IPS DF 19.7 (cell line): ENCODE measurements at regions not wholly inside any gene's neighbourhood (a gene's known extent, or its start where the extent isn't known, plus 50 kb on each side); places are given as distances from the start of the nearest gene placed in this dataset.
"Not testable (repeated sequence)": the region's sequence is repeated elsewhere in the genome, so short reads cannot be mapped to it uniquely, and the experiment has no call there.

ENCODE experiments used
- DNase-seq: peaks from one replicate; pipeline ENCODE4 v3.0.0-alpha.2; 2013; ENCODE audit warnings: low read depth, low spot score

GRCh38 chr5:101662263-101662662, 633.8 kb downstream of the SLCO4C1 start:
- no peak for DNase-seq

GRCh38 chr5:101658433-101658832, 637.7 kb downstream of the SLCO4C1 start:
- DNase-seq: no peak

GRCh38 chr5:101653996-101654395, 642.1 kb downstream of the SLCO4C1 start:
- no peak for DNase-seq

GRCh38 chr5:101647861-101648260, 648.2 kb downstream of the SLCO4C1 start:
- no peak for DNase-seq

GRCh38 chr5:101643794-101644193, 652.3 kb downstream of the SLCO4C1 start:
- DNase-seq: no peak

GRCh38 chr5:101637599-101637998, 658.5 kb downstream of the SLCO4C1 start:
- no peak for DNase-seq

- not testable (repeated sequence) for DNase-seq
Observed at GRCh38 chr5:101627770-101628169, 668.3 kb downstream of the SLCO4C1 start.

- peak; percentile 40 for DNase-seq
Observed at GRCh38 chr5:101626572-101626971, 669.5 kb downstream of the SLCO4C1 start.

- no peak for DNase-seq
Observed at GRCh38 chr5:101611039-101611438, 685.0 kb downstream of the SLCO4C1 start.

- DNase-seq: no peak
Observed at GRCh38 chr5:101608322-101608721, 687.8 kb downstream of the SLCO4C1 start.

- no peak for DNase-seq
Observed at GRCh38 chr5:101605700-101606099, 690.4 kb downstream of the SLCO4C1 start.

- DNase-seq: no peak
Observed at GRCh38 chr5:101600614-101601013, 695.5 kb downstream of the SLCO4C1 start.

GRCh38 chr5:101590384-101590783, 687.3 kb upstream of the ST8SIA4 start:
- DNase-seq: peak; percentile 15

- DNase-seq: no peak
Observed at GRCh38 chr5:101585366-101585765, 682.3 kb upstream of the ST8SIA4 start.

GRCh38 chr5:101580591-101580990, 677.5 kb upstream of the ST8SIA4 start:
- DNase-seq: no peak

- no peak for DNase-seq
Observed at GRCh38 chr5:101574017-101574416, 670.9 kb upstream of the ST8SIA4 start.

- DNase-seq: peak; percentile 7
Observed at GRCh38 chr5:101561018-101561417, 657.9 kb upstream of the ST8SIA4 start.

GRCh38 chr5:101543780-101544179, 640.7 kb upstream of the ST8SIA4 start:
- no peak for DNase-seq

GRCh38 chr5:101539315-101539714, 636.2 kb upstream of the ST8SIA4 start:
- no peak for DNase-seq

- no peak for DNase-seq
Observed at GRCh38 chr5:101535626-101536025, 632.5 kb upstream of the ST8SIA4 start.

GRCh38 chr5:101534491-101535110, 631.5 kb upstream of the ST8SIA4 start:
- no peak for DNase-seq

- no peak for DNase-seq
Observed at GRCh38 chr5:101532430-101532829, 629.3 kb upstream of the ST8SIA4 start.

GRCh38 chr5:101531026-101531425, 627.9 kb upstream of the ST8SIA4 start:
- no peak for DNase-seq

GRCh38 chr5:101529094-101529493, 626.0 kb upstream of the ST8SIA4 start:
- not testable (repeated sequence) for DNase-seq
